DOHH2 (cell line): ENCODE measurements at regions not wholly inside any gene's neighbourhood (a gene's known extent, or its start where the extent isn't known, plus 50 kb on each side); places are given as distances from the start of the nearest gene placed in this dataset.

Experiments used
- H3F3A ChIP-seq: fragments of 200-600 bp; sonication (generic), shearing (Covaris generic); 2 replicates; pipeline ENCODE4 v1.6.0; 2016; ENCODE audit warnings: antibody characterized with exemption, mild to moderate bottlenecking; ENCODE audit not compliant: control insufficient read depth, insufficient read depth
- H3K27ac ChIP-seq: fragments of 200-600 bp; sonication (generic); 2 replicates; pipeline ENCODE4 v1.5.1; 2014; ENCODE audit warnings: low read depth, mild to moderate bottlenecking, low read length, moderate library complexity
- H3K27me3 ChIP-seq: fragments of 200-600 bp; sonication (generic); 2 replicates; pipeline ENCODE4 v1.6.1; 2014; ENCODE audit warnings: mild to moderate bottlenecking, low read length, mixed read lengths; ENCODE audit not compliant: control insufficient read depth
- H3K36me3 ChIP-seq: fragments of 200-600 bp; sonication (generic); 2 replicates; pipeline ENCODE4 v1.6.1; 2014; ENCODE audit warnings: mild to moderate bottlenecking, low read length, moderate library complexity, mixed read lengths; ENCODE audit not compliant: control insufficient read depth
- H3K4me1 ChIP-seq: fragments of 200-600 bp; sonication (generic); 2 replicates; pipeline ENCODE4 v1.6.1; 2014; ENCODE audit warnings: mild to moderate bottlenecking, low read length, mixed read lengths; ENCODE audit not compliant: control insufficient read depth
- H3K4me2 ChIP-seq: fragments of 200-600 bp; sonication (generic); 2 replicates; pipeline ENCODE4 v1.6.0; 2014; ENCODE audit warnings: mild to moderate bottlenecking, low read length, moderate library complexity
- H3K4me3 ChIP-seq: fragments of 200-600 bp; sonication (generic); 2 replicates; pipeline ENCODE4 v1.5.1; 2014; ENCODE audit warnings: mild to moderate bottlenecking, low read length, mixed read lengths
- H3K79me2 ChIP-seq: fragments of 200-600 bp; sonication (generic); 2 replicates; pipeline ENCODE4 v1.6.1; 2014; ENCODE audit warnings: mild to moderate bottlenecking, low read length, mixed read lengths; ENCODE audit not compliant: control insufficient read depth
- H3K9me2 ChIP-seq: fragments of 200-600 bp; sonication (generic); replicated peaks from 2 replicates; pipeline ENCODE4 v1.6.1; 2014; ENCODE audit warnings: mild to moderate bottlenecking, low read length, mixed read lengths; ENCODE audit not compliant: control insufficient read depth
- H3K9me3 ChIP-seq: fragments of 200-600 bp; sonication (generic); 2 replicates; pipeline ENCODE4 v1.6.1; 2014; ENCODE audit warnings: antibody characterized with exemption, low read length, mixed read lengths; ENCODE audit not compliant: control insufficient read depth, insufficient read depth
- H4K20me1 ChIP-seq: fragments of 200-600 bp; sonication (generic); 2 replicates; pipeline ENCODE4 v1.6.0; 2014; ENCODE audit warnings: low read depth, mild to moderate bottlenecking, antibody characterized with exemption, low read length, moderate library complexity; ENCODE audit not compliant: control insufficient read depth, insufficient read depth
- EZH2phosphoT487 ChIP-seq: fragments of 200-600 bp; sonication (generic); IDR thresholded peaks from 2 replicates; pipeline ENCODE4 v1.6.1; 2017; ENCODE audit warnings: borderline replicate concordance, mild to moderate bottlenecking, antibody characterized with exemption, low read length, moderate library complexity, mixed read lengths
- TF ChIP-seq, protein P1 (sequence below): fragments of 200-600 bp; sonication (generic); IDR thresholded peaks from one replicate; pipeline ENCODE4 v1.5.1; 2014; ENCODE audit warnings: antibody characterized with exemption, mild to moderate bottlenecking, low read depth, low read length; ENCODE audit not compliant: poor library complexity, severe bottlenecking

DNA sequence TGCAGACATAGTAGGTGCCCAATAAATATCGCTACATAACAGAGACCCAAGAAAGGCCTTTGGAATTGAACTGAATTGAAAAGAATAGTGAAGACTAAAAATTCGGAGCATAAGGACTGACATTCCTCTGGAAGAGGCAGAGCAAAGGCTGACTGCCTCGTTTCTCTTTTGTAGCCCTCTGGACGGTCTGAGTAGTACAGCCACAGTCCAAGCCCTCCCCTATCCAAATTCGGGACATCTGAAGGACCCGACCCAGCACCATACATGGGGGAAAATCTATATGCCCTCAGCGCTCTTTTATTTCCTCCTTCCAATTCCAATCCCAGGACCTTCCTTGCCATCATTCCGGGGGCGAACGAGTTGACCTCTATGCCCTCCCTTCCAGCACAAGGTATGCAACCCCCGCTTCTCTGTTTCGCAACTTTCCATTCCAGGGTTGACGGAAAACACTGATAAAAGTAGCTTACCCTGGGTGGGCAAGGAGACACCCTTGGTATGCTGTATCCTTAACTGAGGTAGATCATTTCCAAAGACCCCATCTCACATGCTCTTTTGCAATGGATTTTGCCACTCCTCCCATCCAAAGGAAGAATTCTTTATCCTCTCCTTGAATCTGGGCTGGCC, 127.4 kb upstream of the MAP1LC3B2 start:
- Histone ChIP-seq H4K20me1 (no peaks in the 10 kb centered on the region), H3K4me3 (no peak overlapping the region), H3K4me1 (no peaks in the 10 kb centered on the region), H3K36me3 (no peaks in the 10 kb centered on the region), H3K9me2 (no peaks in the 10 kb centered on the region), H3K27me3 (no peaks in the 10 kb centered on the region), H3K4me2 (no peak overlapping the region), H3F3A (no peaks in the 10 kb centered on the region), H3K9me3 (no peaks in the 10 kb centered on the region), H3K27ac (no peak overlapping the region), H3K79me2 (no peaks in the 10 kb centered on the region)
- no peak for TF ChIP-seq EZH2phosphoT487
- TF ChIP-seq, protein P1, sequence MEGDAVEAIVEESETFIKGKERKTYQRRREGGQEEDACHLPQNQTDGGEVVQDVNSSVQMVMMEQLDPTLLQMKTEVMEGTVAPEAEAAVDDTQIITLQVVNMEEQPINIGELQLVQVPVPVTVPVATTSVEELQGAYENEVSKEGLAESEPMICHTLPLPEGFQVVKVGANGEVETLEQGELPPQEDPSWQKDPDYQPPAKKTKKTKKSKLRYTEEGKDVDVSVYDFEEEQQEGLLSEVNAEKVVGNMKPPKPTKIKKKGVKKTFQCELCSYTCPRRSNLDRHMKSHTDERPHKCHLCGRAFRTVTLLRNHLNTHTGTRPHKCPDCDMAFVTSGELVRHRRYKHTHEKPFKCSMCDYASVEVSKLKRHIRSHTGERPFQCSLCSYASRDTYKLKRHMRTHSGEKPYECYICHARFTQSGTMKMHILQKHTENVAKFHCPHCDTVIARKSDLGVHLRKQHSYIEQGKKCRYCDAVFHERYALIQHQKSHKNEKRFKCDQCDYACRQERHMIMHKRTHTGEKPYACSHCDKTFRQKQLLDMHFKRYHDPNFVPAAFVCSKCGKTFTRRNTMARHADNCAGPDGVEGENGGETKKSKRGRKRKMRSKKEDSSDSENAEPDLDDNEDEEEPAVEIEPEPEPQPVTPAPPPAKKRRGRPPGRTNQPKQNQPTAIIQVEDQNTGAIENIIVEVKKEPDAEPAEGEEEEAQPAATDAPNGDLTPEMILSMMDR, result no peak

GRCh38 chr12:116432314-116432750, 126.8 kb upstream of the MAP1LC3B2 start:
- no peak for TF ChIP-seq EZH2phosphoT487
- TF ChIP-seq, protein P1, result no peak
- H3K79me2 ChIP-seq, result no peaks in the 10 kb centered on the region
- H3K36me3 ChIP-seq, result no peaks in the 10 kb centered on the region
- H3F3A ChIP-seq, result no peaks in the 10 kb centered on the region
- H3K27ac ChIP-seq, result no peak overlapping the region
- no peak overlapping the region for H3K4me2 ChIP-seq
- H3K4me3 ChIP-seq, result no peak overlapping the region
- no peaks in the 10 kb centered on the region for H3K4me1 ChIP-seq
- H4K20me1 ChIP-seq, result no peaks in the 10 kb centered on the region
- no peaks in the 10 kb centered on the region for H3K27me3 ChIP-seq
- no peaks in the 10 kb centered on the region for H3K9me3 ChIP-seq
- no peaks in the 10 kb centered on the region for H3K9me2 ChIP-seq

GRCh38 chr12:116433249-116433648, 125.9 kb upstream of the MAP1LC3B2 start:
- Histone ChIP-seq H3K4me2 (no peak overlapping the region), H3K79me2 (no peaks in the 10 kb centered on the region), H4K20me1 (no peaks in the 10 kb centered on the region), H3F3A (no peaks in the 10 kb centered on the region), H3K9me3 (no peaks in the 10 kb centered on the region), H3K27me3 (no peaks in the 10 kb centered on the region), H3K27ac (no peak overlapping the region), H3K36me3 (no peaks in the 10 kb centered on the region), H3K4me3 (no peak overlapping the region), H3K9me2 (no peaks in the 10 kb centered on the region), H3K4me1 (no peaks in the 10 kb centered on the region)
- TF ChIP-seq, protein P1, result no peak
- no peak for TF ChIP-seq EZH2phosphoT487
